ENCODE measurements at regions not wholly inside any gene's neighbourhood (a gene's known extent, or its start where the extent isn't known, plus 50 kb on each side); places are given as distances from the start of the nearest gene placed in this dataset.

DNA sequence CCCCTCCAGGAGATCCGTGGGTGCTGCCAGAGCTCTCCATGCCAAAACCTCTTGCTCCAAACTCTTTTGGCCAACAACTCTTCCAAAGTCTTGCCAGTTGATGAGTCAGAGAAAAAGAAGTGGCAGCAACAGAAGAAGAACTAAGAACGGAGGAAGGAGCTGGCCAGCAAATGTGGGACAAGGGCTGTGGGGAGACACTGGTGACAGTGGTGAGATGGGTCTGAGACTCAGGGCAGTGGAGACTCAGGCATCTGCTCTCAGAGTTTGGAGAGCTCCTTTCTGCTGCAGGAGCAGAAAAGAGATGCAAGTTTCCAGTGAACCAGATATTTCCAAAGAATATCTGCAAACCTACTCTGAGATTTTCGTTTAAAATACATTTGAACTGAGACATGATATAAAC lies 92.3 kb upstream of the SEMA6A start:
- Histone ChIP-seq H3K4me3 (ENCODE audit: insufficient read depth, low read depth, low read length, poor library complexity, severe bottlenecking) (no peak overlapping the region), H3K9me3 (ENCODE audit: control insufficient read depth, low read length) (no peaks in the 10 kb centered on the region), H3K4me1 (ENCODE audit: control insufficient read depth, insufficient read depth, low read length, poor library complexity, severe bottlenecking) (no peaks in the 10 kb centered on the region), H3K36me3 (ENCODE audit: control insufficient read depth, insufficient read depth, low read length) (no peaks in the 10 kb centered on the region), H3K27me3 (replicated peaks; ENCODE audit: control insufficient read depth, insufficient read depth, low read length, poor library complexity, severe bottlenecking) (no peaks in the 10 kb centered on the region), H3K27ac (ENCODE audit: insufficient read depth, low read length, poor library complexity, severe bottlenecking) (no peak overlapping the region)
- no peak for DNase-seq

DNA sequence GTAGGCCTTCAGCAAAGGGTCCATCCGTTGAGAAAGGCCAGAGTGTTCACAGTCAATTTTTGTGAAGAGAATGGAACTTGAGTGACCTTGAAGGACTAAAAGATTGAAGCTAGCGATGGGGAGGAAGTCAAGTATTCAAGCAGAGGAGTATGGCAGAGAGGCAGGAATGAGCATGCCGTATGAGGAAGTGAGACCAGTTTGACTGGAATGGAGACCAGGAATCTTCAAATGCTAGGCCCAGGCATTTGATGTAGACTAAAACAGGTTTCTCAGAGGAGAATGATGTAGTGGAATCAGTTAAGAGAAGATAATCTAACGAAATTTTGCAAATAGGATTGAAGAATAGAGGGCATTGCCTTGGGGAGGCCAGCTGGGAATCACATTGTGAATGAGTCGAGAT lies 90.4 kb upstream of the SEMA6A start:
- no peak for DNase-seq
- no peaks in the 10 kb centered on the region for H3K4me1 ChIP-seq (ENCODE audit: control insufficient read depth, insufficient read depth, low read length, poor library complexity, severe bottlenecking)
- H3K27me3 ChIP-seq (replicated peaks; ENCODE audit: control insufficient read depth, insufficient read depth, low read length, poor library complexity, severe bottlenecking): no peaks in the 10 kb centered on the region
- H3K9me3 ChIP-seq (ENCODE audit: control insufficient read depth, low read length): no peaks in the 10 kb centered on the region
- H3K27ac ChIP-seq (ENCODE audit: insufficient read depth, low read length, poor library complexity, severe bottlenecking): no peak overlapping the region
- no peaks in the 10 kb centered on the region for H3K36me3 ChIP-seq (ENCODE audit: control insufficient read depth, insufficient read depth, low read length)
- no peak overlapping the region for H3K4me3 ChIP-seq (ENCODE audit: insufficient read depth, low read depth, low read length, poor library complexity, severe bottlenecking)

DNA sequence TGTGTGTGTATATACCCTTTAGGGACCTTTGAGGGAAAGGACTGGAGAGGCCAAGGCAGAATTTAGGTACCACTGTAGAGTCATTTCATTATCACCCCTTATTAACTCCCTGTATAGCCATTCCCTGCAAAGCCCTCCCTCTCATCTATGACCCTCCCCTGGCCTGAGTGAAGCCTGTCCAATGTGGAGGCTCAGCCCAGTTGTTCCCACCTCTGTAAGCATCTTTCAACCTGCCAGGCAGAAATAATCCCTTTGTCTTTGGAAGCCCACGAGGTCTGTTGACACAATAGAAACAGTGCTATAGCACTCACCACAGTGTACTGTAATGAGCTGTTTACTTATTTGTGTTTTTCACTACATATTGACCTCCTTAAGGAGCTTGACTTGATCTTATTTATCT lies 88.5 kb upstream of the SEMA6A start:
- H3K36me3 ChIP-seq (ENCODE audit: control insufficient read depth, insufficient read depth, low read length): no peaks in the 10 kb centered on the region

DNA sequence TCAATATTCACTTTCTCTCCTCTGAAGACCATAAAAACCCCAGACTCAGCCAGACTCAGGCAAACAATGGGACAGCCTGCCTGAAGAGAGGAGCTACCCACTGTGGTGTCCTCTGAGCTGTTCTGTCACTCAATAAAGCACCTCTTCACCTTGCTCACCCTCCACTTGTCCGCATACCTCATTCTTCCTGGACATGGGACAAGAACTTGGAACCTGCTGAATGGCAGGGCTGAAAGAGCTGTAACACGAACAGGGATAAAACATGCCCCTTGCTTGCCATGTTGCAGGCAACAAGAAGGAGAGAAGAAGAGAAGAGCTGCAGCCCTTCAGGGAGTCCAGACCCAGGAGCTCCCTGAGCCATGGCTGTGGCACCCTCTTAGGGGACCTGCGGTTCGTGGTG lies 86.8 kb upstream of the SEMA6A start:
- Histone ChIP-seq H3K27ac (ENCODE audit: insufficient read depth, low read length, poor library complexity, severe bottlenecking) (no peak overlapping the region), H3K9me3 (ENCODE audit: control insufficient read depth, low read length) (no peaks in the 10 kb centered on the region), H3K4me3 (ENCODE audit: insufficient read depth, low read depth, low read length, poor library complexity, severe bottlenecking) (no peak overlapping the region)

More for the DNA sequence above, 88.5 kb upstream of the SEMA6A start:
- no peak overlapping the region for H3K4me3 ChIP-seq (ENCODE audit: insufficient read depth, low read depth, low read length, poor library complexity, severe bottlenecking)
- no peaks in the 10 kb centered on the region for H3K4me1 ChIP-seq (ENCODE audit: control insufficient read depth, insufficient read depth, low read length, poor library complexity, severe bottlenecking)
- H3K27me3 ChIP-seq (replicated peaks; ENCODE audit: control insufficient read depth, insufficient read depth, low read length, poor library complexity, severe bottlenecking): no peaks in the 10 kb centered on the region
- no peak for DNase-seq
- H3K27ac ChIP-seq (ENCODE audit: insufficient read depth, low read length, poor library complexity, severe bottlenecking): no peak overlapping the region
- H3K9me3 ChIP-seq (ENCODE audit: control insufficient read depth, low read length): no peaks in the 10 kb centered on the region

DNA sequence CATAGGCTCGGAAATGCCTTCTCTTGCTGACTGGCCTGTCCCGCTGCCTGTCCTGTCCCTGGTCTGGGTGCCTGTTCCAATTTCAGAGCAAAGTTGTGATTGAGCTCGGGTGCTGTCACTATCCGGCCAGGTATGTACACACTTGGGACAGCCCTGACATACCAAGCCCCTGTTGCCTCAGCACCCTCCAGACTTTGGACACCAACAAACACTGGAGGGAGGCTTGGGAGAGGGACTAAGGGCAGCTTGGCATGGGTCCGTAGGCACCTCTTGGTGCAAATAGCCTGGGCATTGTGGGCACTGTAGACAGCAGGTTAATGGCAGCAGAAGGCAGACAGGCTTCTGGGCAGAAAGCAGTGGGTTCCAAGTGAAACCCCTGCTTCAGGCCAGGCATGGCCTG lies 86.3 kb upstream of the SEMA6A start:
- Histone ChIP-seq H3K4me3 (ENCODE audit: insufficient read depth, low read depth, low read length, poor library complexity, severe bottlenecking) (no peak overlapping the region), H3K27ac (ENCODE audit: insufficient read depth, low read length, poor library complexity, severe bottlenecking) (no peak overlapping the region), H3K36me3 (ENCODE audit: control insufficient read depth, insufficient read depth, low read length) (no peaks in the 10 kb centered on the region), H3K27me3 (replicated peaks; ENCODE audit: control insufficient read depth, insufficient read depth, low read length, poor library complexity, severe bottlenecking) (no peaks in the 10 kb centered on the region), H3K9me3 (ENCODE audit: control insufficient read depth, low read length) (no peaks in the 10 kb centered on the region), H3K4me1 (ENCODE audit: control insufficient read depth, insufficient read depth, low read length, poor library complexity, severe bottlenecking) (no peaks in the 10 kb centered on the region)
- no peak for DNase-seq

More for the DNA sequence above, 86.8 kb upstream of the SEMA6A start:
- Histone ChIP-seq H3K36me3 (ENCODE audit: control insufficient read depth, insufficient read depth, low read length) (no peaks in the 10 kb centered on the region), H3K27me3 (replicated peaks; ENCODE audit: control insufficient read depth, insufficient read depth, low read length, poor library complexity, severe bottlenecking) (no peaks in the 10 kb centered on the region), H3K4me1 (ENCODE audit: control insufficient read depth, insufficient read depth, low read length, poor library complexity, severe bottlenecking) (no peaks in the 10 kb centered on the region)
- no peak for DNase-seq

DNA sequence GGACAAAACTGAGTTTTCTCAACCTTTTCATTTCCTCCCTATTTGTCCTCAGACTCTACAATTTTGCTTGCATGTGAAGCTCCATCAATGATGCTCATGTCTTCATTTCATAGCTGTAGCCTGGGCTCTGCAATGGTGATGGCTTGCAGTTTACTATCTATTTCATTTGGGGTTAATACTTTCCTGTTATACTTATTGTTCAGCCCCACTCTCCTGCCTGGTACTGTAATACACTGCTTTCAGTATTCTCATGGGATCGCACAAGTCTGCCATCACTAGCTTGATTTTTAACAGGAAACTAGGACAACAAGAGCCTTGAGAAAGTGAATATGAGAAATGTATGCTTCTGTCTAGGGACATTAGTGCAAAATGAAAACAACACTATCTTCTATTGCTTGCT lies 84.2 kb upstream of the SEMA6A start:
- Histone ChIP-seq H3K9me3 (ENCODE audit: control insufficient read depth, low read length) (no peaks in the 10 kb centered on the region), H3K4me3 (ENCODE audit: insufficient read depth, low read depth, low read length, poor library complexity, severe bottlenecking) (no peak overlapping the region), H3K27me3 (replicated peaks; ENCODE audit: control insufficient read depth, insufficient read depth, low read length, poor library complexity, severe bottlenecking) (no peaks in the 10 kb centered on the region), H3K36me3 (ENCODE audit: control insufficient read depth, insufficient read depth, low read length) (no peaks in the 10 kb centered on the region), H3K4me1 (ENCODE audit: control insufficient read depth, insufficient read depth, low read length, poor library complexity, severe bottlenecking) (no peaks in the 10 kb centered on the region), H3K27ac (ENCODE audit: insufficient read depth, low read length, poor library complexity, severe bottlenecking) (no peak overlapping the region)
- DNase-seq: no peak

DNA sequence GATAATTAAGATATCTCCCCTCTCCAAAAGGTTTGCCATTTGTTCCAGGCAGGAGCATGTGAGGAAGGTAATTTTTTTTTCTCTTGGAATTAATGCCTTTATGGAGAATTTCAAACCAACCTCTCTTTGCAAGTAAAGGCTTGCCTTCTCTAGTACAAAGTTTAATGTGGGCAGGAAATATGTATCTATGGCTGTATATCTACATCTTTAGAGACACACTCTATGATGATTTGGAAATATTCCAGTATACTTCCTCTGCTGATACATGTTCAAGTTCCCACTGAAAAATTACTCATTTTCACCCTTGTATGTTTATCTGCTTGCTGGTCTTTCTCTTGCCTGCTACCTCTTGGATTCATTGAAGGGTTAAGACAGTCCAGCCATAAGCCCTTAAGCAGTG lies 83.5 kb upstream of the SEMA6A start:
- Histone ChIP-seq H3K4me3 (ENCODE audit: insufficient read depth, low read depth, low read length, poor library complexity, severe bottlenecking) (no peak overlapping the region), H3K36me3 (ENCODE audit: control insufficient read depth, insufficient read depth, low read length) (no peaks in the 10 kb centered on the region), H3K9me3 (ENCODE audit: control insufficient read depth, low read length) (no peaks in the 10 kb centered on the region), H3K27ac (ENCODE audit: insufficient read depth, low read length, poor library complexity, severe bottlenecking) (no peak overlapping the region), H3K4me1 (ENCODE audit: control insufficient read depth, insufficient read depth, low read length, poor library complexity, severe bottlenecking) (no peaks in the 10 kb centered on the region), H3K27me3 (replicated peaks; ENCODE audit: control insufficient read depth, insufficient read depth, low read length, poor library complexity, severe bottlenecking) (no peaks in the 10 kb centered on the region)
- DNase-seq: no peak

DNA sequence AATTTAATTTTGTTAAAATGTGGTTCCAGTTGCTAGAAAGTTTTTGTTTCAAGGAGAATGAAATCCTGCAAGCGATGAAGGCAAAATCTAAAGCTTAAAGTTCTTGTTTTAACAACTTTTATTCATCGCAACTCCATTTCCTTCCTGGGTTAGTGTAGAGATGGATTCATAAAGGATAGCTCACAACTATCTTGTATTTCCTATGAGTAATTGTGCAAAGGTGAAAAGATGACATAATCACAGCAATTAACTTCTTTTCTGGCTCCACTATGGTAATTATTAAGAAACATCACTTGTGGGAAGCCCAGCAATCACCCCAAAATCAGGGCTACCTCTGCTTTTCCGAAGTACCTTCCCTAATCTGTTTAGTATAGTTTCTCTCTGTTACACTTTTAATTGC lies 80.8 kb upstream of the SEMA6A start:
- Histone ChIP-seq H3K27ac (ENCODE audit: insufficient read depth, low read length, poor library complexity, severe bottlenecking) (no peak overlapping the region), H3K36me3 (ENCODE audit: control insufficient read depth, insufficient read depth, low read length) (no peaks in the 10 kb centered on the region)
- no peak for DNase-seq

DNA sequence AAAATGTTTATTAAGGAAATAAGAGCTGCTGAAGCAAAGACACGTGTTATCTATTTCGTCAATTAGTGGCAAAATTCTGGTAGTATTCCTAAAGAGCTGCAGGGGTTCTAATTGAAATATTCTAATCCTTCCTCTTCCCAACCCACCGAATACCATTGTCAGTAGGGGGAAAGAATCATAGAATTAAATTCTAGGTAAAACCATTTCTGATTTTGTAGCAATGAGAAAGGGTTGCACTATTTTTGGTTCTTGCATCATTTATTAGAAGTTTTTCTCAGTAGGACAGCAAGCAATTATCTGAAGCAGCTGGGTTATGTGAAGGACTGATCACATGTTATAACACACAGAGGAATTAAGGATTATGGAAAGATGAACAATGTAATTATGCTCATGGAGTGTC lies 80.3 kb upstream of the SEMA6A start:
- Histone ChIP-seq H3K4me3 (ENCODE audit: insufficient read depth, low read depth, low read length, poor library complexity, severe bottlenecking) (no peak overlapping the region), H3K36me3 (ENCODE audit: control insufficient read depth, insufficient read depth, low read length) (no peaks in the 10 kb centered on the region), H3K27ac (ENCODE audit: insufficient read depth, low read length, poor library complexity, severe bottlenecking) (no peak overlapping the region), H3K4me1 (ENCODE audit: control insufficient read depth, insufficient read depth, low read length, poor library complexity, severe bottlenecking) (no peaks in the 10 kb centered on the region), H3K9me3 (ENCODE audit: control insufficient read depth, low read length) (no peaks in the 10 kb centered on the region), H3K27me3 (replicated peaks; ENCODE audit: control insufficient read depth, insufficient read depth, low read length, poor library complexity, severe bottlenecking) (no peaks in the 10 kb centered on the region)
- DNase-seq: no peak

More for the DNA sequence above, 80.8 kb upstream of the SEMA6A start:
- no peaks in the 10 kb centered on the region for H3K27me3 ChIP-seq (replicated peaks; ENCODE audit: control insufficient read depth, insufficient read depth, low read length, poor library complexity, severe bottlenecking)
- H3K9me3 ChIP-seq (ENCODE audit: control insufficient read depth, low read length): no peaks in the 10 kb centered on the region
- H3K4me1 ChIP-seq (ENCODE audit: control insufficient read depth, insufficient read depth, low read length, poor library complexity, severe bottlenecking): no peaks in the 10 kb centered on the region
- no peak overlapping the region for H3K4me3 ChIP-seq (ENCODE audit: insufficient read depth, low read depth, low read length, poor library complexity, severe bottlenecking)

DNA sequence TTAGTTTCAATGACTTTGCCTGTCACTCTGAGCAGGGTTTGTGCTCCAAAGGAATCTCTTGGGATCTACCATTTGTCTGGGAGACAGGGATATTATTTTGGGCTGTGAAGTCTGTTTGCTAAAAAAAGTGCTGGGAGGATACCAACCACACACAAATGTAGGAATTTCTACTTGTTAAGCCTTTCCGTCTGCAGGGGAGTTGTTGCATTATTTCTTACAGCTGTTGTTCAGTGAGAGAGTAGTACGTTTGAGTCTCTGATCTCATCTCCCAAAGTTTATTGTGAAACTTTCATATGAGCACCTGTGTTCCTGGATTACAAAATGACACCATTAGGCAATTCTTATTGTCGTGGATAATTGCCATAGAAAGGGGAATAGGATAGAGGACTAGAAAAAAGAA lies 78.3 kb upstream of the SEMA6A start:
- no peak overlapping the region for H3K27ac ChIP-seq (ENCODE audit: insufficient read depth, low read length, poor library complexity, severe bottlenecking)
- no peaks in the 10 kb centered on the region for H3K36me3 ChIP-seq (ENCODE audit: control insufficient read depth, insufficient read depth, low read length)

DNA sequence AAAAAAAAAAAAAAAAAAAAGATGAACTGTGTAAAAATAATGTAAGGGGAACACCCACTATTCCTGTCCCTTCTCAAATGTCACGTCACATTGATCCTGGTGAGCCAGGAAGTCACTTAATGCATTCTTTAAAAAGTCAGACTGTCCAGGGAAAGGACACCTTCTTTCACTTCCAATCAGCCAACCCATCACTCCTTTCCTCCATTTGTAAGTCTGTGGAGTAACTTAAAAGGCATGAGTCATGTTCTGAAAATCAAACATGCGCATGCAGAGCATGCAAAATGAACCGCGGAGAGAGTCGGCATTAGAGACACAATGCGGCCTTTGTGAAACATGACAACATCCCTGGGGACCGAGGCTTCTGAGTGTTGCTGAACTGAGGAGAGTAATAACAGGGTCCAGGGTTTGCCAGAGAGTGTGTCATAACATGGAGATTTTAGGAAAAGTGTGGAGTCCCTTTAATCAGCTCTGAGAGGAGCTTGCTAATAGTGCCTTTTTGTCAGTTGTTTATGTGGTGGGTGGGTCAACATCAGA lies 77.6 kb upstream of the SEMA6A start:
- H3K9me3 ChIP-seq (ENCODE audit: control insufficient read depth, low read length): no peaks in the 10 kb centered on the region
- no peaks in the 10 kb centered on the region for H3K27me3 ChIP-seq (replicated peaks; ENCODE audit: control insufficient read depth, insufficient read depth, low read length, poor library complexity, severe bottlenecking)
- DNase-seq: no peak
- no peaks in the 10 kb centered on the region for H3K4me1 ChIP-seq (ENCODE audit: control insufficient read depth, insufficient read depth, low read length, poor library complexity, severe bottlenecking)
- H3K27ac ChIP-seq (ENCODE audit: insufficient read depth, low read length, poor library complexity, severe bottlenecking): no peak overlapping the region
- H3K4me3 ChIP-seq (ENCODE audit: insufficient read depth, low read depth, low read length, poor library complexity, severe bottlenecking): no peak overlapping the region
- no peaks in the 10 kb centered on the region for H3K36me3 ChIP-seq (ENCODE audit: control insufficient read depth, insufficient read depth, low read length)

More for the DNA sequence above, 78.3 kb upstream of the SEMA6A start:
- no peak for DNase-seq
- H3K4me3 ChIP-seq (ENCODE audit: insufficient read depth, low read depth, low read length, poor library complexity, severe bottlenecking): no peak overlapping the region
- no peaks in the 10 kb centered on the region for H3K4me1 ChIP-seq (ENCODE audit: control insufficient read depth, insufficient read depth, low read length, poor library complexity, severe bottlenecking)
- no peaks in the 10 kb centered on the region for H3K27me3 ChIP-seq (replicated peaks; ENCODE audit: control insufficient read depth, insufficient read depth, low read length, poor library complexity, severe bottlenecking)
- H3K9me3 ChIP-seq (ENCODE audit: control insufficient read depth, low read length): no peaks in the 10 kb centered on the region

Measured in effector memory CD4-positive, alpha-beta T cell (primary cell).